ENCODE measurements at regions not wholly inside any gene's neighbourhood (a gene's known extent, or its start where the extent isn't known, plus 50 kb on each side); places are given as distances from the start of the nearest gene placed in this dataset.
"Not testable (repeated sequence)": the region's sequence is repeated elsewhere in the genome, so short reads cannot be mapped to it uniquely, and the experiment has no call there.

GRCh38 chr4:84260495-84260894 lies 238.6 kb downstream of the NKX6-1 start:
- Histone ChIP-seq H3K36me3 (ENCODE audit: low read depth, missing control alignments) (no peaks in the 10 kb centered on the region), H3K27me3 (no peaks in the 10 kb centered on the region), H3K4me1 (no peaks in the 10 kb centered on the region), H3K27ac (no peak overlapping the region), H3K9me3 (no peaks in the 10 kb centered on the region), H3K4me3 (no peak overlapping the region)
- intact Hi-C loops (cut with DNase I; ENCODE audit: low total_unique reads), result no loop called here
- no peak for DNase-seq
- TF ChIP-seq, protein P1, sequence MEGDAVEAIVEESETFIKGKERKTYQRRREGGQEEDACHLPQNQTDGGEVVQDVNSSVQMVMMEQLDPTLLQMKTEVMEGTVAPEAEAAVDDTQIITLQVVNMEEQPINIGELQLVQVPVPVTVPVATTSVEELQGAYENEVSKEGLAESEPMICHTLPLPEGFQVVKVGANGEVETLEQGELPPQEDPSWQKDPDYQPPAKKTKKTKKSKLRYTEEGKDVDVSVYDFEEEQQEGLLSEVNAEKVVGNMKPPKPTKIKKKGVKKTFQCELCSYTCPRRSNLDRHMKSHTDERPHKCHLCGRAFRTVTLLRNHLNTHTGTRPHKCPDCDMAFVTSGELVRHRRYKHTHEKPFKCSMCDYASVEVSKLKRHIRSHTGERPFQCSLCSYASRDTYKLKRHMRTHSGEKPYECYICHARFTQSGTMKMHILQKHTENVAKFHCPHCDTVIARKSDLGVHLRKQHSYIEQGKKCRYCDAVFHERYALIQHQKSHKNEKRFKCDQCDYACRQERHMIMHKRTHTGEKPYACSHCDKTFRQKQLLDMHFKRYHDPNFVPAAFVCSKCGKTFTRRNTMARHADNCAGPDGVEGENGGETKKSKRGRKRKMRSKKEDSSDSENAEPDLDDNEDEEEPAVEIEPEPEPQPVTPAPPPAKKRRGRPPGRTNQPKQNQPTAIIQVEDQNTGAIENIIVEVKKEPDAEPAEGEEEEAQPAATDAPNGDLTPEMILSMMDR (IDR thresholded peaks at IDR 0.05), result no peak
- no peak for TF ChIP-seq POLR2A (IDR thresholded peaks at IDR 0.05)

- no peaks in the 10 kb centered on the region for H3K27me3 ChIP-seq
- no peaks in the 10 kb centered on the region for H3K9me3 ChIP-seq
- H3K27ac ChIP-seq, result no peak overlapping the region
- intact Hi-C loops (cut with DNase I; ENCODE audit: low total_unique reads), result no loop called here
- WGBS, 2 donors, result 44 to 49% methylated on average over 2 of the region's 2 CpGs
- TF ChIP-seq POLR2A (IDR thresholded peaks at IDR 0.05), result no peak
- TF ChIP-seq, protein P1 (IDR thresholded peaks at IDR 0.05), result peak in 2 of 3 experiments; percentile 35 to 56
- no peak for DNase-seq
- no peaks in the 10 kb centered on the region for H3K36me3 ChIP-seq (ENCODE audit: low read depth, missing control alignments)
- no peak overlapping the region for H3K4me3 ChIP-seq
- no peaks in the 10 kb centered on the region for H3K4me1 ChIP-seq
Observed at GRCh38 chr4:84258905-84259830, 239.9 kb downstream of the NKX6-1 start.

DNA sequence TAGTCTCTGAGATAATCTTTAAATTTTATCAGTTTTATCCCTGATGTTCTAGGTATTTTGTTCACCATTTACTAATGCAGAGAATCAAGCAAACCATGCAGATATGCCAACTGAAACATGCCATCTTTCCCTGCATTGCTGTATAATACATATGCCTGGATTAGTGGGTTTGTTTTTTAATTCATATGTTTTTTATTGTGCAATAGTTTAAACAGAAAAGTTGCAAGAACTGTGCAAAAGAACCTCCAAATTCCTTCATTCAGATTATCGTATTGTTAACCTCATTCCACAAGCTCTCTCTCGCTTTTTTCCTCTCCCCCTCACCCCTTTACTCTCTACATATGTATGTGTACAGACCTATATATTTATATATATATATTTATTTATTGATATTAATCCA lies 244.6 kb downstream of the NKX6-1 start:
- H3K4me3 ChIP-seq, result no peak overlapping the region
- DNase-seq, result no peak
- intact Hi-C loops (cut with DNase I; ENCODE audit: low total_unique reads), result no loop called here
- H3K9me3 ChIP-seq, result no peaks in the 10 kb centered on the region
- H3K27me3 ChIP-seq, result no peaks in the 10 kb centered on the region
- no peak overlapping the region for H3K27ac ChIP-seq
- TF ChIP-seq POLR2A (IDR thresholded peaks at IDR 0.05), result no peak
- TF ChIP-seq, protein P1 (IDR thresholded peaks at IDR 0.05), result no peak
- H3K36me3 ChIP-seq (ENCODE audit: low read depth, missing control alignments), result no peaks in the 10 kb centered on the region
- WGBS, 2 donors, result 91 to 92% methylated on average over 2 of the region's 2 CpGs
- no peaks in the 10 kb centered on the region for H3K4me1 ChIP-seq

- intact Hi-C loops (cut with DNase I; ENCODE audit: low total_unique reads), result no loop called here
- H3K4me1 ChIP-seq, result no peaks in the 10 kb centered on the region
- H3K27ac ChIP-seq, result no peak overlapping the region
- TF ChIP-seq POLR2A (IDR thresholded peaks at IDR 0.05), result no peak
- TF ChIP-seq, protein P1 (IDR thresholded peaks at IDR 0.05), result no peak
- no peaks in the 10 kb centered on the region for H3K9me3 ChIP-seq
- H3K36me3 ChIP-seq (ENCODE audit: low read depth, missing control alignments), result no peaks in the 10 kb centered on the region
- WGBS, 2 donors, result 79 to 81% methylated on average over 2 of the region's 2 CpGs
- H3K27me3 ChIP-seq, result no peaks in the 10 kb centered on the region
- H3K4me3 ChIP-seq, result no peak overlapping the region
- no peak for DNase-seq
Observed at GRCh38 chr4:84249521-84249920, 249.6 kb downstream of the NKX6-1 start.

GRCh38 chr4:84245042-84245441 lies 254.1 kb downstream of the NKX6-1 start:
- H3K27ac ChIP-seq; H3K4me1 ChIP-seq; DNase-seq; H3K9me3 ChIP-seq; H3K27me3 ChIP-seq; H3K4me3 ChIP-seq; intact Hi-C loops (cut with DNase I; ENCODE audit: low total_unique reads); H3K36me3 ChIP-seq (ENCODE audit: low read depth, missing control alignments): not testable (repeated sequence)
- 56 to 78% methylated on average over 12 to 14 of the region's 14 CpGs for WGBS, 2 donors

Data from testis (tissue), 2 donors.